Heart left ventricle (tissue), 13 donors: ENCODE measurements at regions not wholly inside any gene's neighbourhood (a gene's known extent, or its start where the extent isn't known, plus 50 kb on each side); places are given as distances from the start of the nearest gene placed in this dataset.

Experiments used
- POLR2A ChIP-seq, 2 donors: fragments of 450-650 bp; IDR thresholded peaks; one replicate each; pipeline ENCODE4 v1.6.1; 2017; ENCODE audit warnings: antibody characterized with exemption in 2 of 2, mild to moderate bottlenecking in 2 of 2, moderate library complexity in 2 of 2
- TF ChIP-seq, protein P1 (sequence below), 12 donors: fragments of 200-600 bp; sonication (generic) in 4 of 12; IDR thresholded peaks; one replicate each; pipeline versions ENCODE4 v1.5.0 to v1.8.0; 2018 to 2022; ENCODE audit warnings: antibody characterized with exemption in 12 of 12, mild to moderate bottlenecking in 5 of 12
- donor health status: ischemic (EF 13 %, LVEDD 7.1; RV severe dilation, severe dysfunction).
- donor health status: DM: no; HTN: yes; CAD: no.
- donor health status: DM: no; HTN: no; CAD: no.
- donor health status: ischemic (EF 25% LVEDD 6.9; RV normal size, moderate dysfunction).
- donor health status: ischemic (EF 25% LVEDD 5.7; RV mildly dilated, moderate dysfunction).
- donor health status: ischemic (EF 35%, LVEDD 5.7; RV mildly dilated, moderate dysfunction).
- donor health status: nonischemic (EF 11% LVEDD 7.7; RV severe dilation, severe dysfunction).
- donor health status: DM: yes; HTN: yes; CAD: no.
- donor health status: PGD.
- donor health status: ischemic (EF 29% LVEDD 5.4; RV normal size, mild dysfunction).
- donor health status: nonischemic (EF 23%, LVEDD 6.1; RV moderate dilation, normal function).

DNA sequence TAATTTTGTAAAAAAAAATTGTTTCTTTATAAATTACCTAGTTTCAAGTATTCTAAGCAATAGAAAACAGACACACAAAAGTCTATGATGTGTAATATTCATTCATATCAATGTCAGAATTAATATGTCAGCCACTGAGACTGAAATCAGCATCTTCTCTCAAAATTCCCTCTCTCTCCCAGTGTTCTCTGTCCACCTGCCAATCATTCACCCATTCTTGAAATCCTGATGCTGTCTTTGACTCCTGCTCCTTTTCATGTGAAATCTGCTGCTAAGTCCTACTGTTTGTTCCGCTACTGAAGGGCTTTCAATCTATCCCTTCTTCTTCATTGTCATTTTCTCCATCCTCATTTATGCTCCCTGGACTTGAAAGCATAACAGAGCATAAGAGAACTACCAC is 257.9 kb downstream of the SATB2 start:
- TF ChIP-seq, protein P1, sequence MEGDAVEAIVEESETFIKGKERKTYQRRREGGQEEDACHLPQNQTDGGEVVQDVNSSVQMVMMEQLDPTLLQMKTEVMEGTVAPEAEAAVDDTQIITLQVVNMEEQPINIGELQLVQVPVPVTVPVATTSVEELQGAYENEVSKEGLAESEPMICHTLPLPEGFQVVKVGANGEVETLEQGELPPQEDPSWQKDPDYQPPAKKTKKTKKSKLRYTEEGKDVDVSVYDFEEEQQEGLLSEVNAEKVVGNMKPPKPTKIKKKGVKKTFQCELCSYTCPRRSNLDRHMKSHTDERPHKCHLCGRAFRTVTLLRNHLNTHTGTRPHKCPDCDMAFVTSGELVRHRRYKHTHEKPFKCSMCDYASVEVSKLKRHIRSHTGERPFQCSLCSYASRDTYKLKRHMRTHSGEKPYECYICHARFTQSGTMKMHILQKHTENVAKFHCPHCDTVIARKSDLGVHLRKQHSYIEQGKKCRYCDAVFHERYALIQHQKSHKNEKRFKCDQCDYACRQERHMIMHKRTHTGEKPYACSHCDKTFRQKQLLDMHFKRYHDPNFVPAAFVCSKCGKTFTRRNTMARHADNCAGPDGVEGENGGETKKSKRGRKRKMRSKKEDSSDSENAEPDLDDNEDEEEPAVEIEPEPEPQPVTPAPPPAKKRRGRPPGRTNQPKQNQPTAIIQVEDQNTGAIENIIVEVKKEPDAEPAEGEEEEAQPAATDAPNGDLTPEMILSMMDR (IDR thresholded peaks at IDR 0.05), result no peak
- TF ChIP-seq POLR2A (IDR thresholded peaks at IDR 0.05), result no peak
